ENCODE measurements at regions not wholly inside any gene's neighbourhood (a gene's known extent, or its start where the extent isn't known, plus 50 kb on each side); places are given as distances from the start of the nearest gene placed in this dataset.
A peak's percentile ranks its signal among the peaks of the same experiment; 100 is the strongest.

DNA sequence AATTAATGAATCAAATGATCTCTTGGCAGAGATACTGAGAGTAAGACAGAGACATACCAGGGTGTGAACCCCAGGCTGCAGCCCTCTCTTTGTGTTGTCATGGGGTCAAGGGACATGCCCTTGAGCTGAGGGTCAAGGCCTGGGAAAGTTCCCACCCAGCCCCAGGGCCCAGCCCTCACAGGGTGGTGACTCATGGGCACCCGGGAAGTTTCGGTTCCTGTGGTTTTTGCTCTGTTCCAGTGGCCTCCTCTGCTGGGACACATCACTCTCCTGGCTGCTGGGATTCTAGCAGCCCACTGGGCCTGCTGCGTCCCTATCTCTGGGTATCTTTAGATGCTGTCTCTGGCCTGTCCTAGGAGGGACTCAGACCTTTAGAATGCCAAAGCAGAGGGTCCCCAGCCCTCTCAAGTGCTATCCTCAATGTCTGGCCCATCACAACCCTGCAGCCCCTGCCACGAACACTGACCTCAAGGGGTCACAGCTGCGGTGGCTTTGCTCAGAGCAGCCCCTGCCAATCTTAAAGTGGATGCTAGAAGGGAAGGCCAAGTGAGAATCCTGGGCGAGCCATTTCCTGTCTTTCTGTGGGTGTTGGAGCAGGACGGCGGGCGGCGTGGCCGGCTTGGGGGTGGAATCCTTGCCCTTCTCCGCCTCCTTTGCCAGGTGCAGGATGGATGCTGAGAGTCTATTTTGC, 148.4 kb upstream of the TLE3 start:
- 85% methylated on average over 12 of the region's 12 CpGs; no CpG with 5 or more reads in 1 of the 2 experiments for WGBS, 2 experiments (ENCODE audit: extremely low coverage in 1 of 2, insufficient coverage in 1 of 2, insufficient read length in 1 of 2, insufficient replicate concordance in 2 of 2, low coverage in 1 of 2, low lambda C conversion rate in 2 of 2, missing lambda C conversion rate in 1 of 2)
- FAIRE-seq = no peak
- Histone ChIP-seq H3K79me2 (ENCODE audit: control insufficient read depth in 1 of 2, insufficient read depth in 2 of 2, low read length in 2 of 2) (no peaks in the 10 kb centered on the region), H3K27me3 (replicated peaks in 1 of 4; ENCODE audit: control insufficient read depth in 3 of 4, extremely low read depth in 1 of 4, insufficient read depth in 3 of 4, low read length in 3 of 4) (peaks cover 0 to 2% (median 0%) of the 10 kb centered on the region in 4 experiments; a peak in 3 of 7 replicates), H2AK5ac (ENCODE audit: low read depth, low read length) (no peak overlapping the region), H3K23me2 (ENCODE audit: low read depth, low read length) (no peaks in the 10 kb centered on the region), H3K9ac (replicated peaks in 1 of 4; ENCODE audit: extremely low read depth in 1 of 4, low read depth in 3 of 4, low read length in 3 of 4) (no peak overlapping the region), H3K4ac (replicated peaks; ENCODE audit: insufficient read length, low read depth, low read length) (no peak overlapping the region), H3K79me1 (ENCODE audit: low read depth, low read length) (no peaks in the 10 kb centered on the region), H2BK120ac (replicated peaks; ENCODE audit: low read depth, low read length) (no peak overlapping the region), H3K56ac (replicated peaks; ENCODE audit: insufficient read length, low read depth, low read length) (no peak overlapping the region), H4K20me1 (replicated peaks in 1 of 2; ENCODE audit: control insufficient read depth in 1 of 2, insufficient read depth in 2 of 2, low read length in 2 of 2) (no peaks in the 10 kb centered on the region), H4K91ac (replicated peaks; ENCODE audit: insufficient read length, low read length) (no peak overlapping the region), H3K36me3 (ENCODE audit: control insufficient read depth in 2 of 4, insufficient read depth in 4 of 4, low read length in 3 of 4) (no peaks in the 10 kb centered on the region), H2BK20ac (ENCODE audit: low read length) (no peak overlapping the region), H3K27ac (ENCODE audit: low read depth, low read length) (no peak overlapping the region), H3K4me1 (replicated peaks in 1 of 4; ENCODE audit: control insufficient read depth in 3 of 4, insufficient read depth in 4 of 4, low read length in 3 of 4) (peaks cover 5 to 13% (median 7%) of the 10 kb centered on the region in 4 experiments), H3K18ac (ENCODE audit: extremely low read depth, low read length) (no peak overlapping the region), H4K5ac (ENCODE audit: insufficient read length, low read depth, low read length) (no peak overlapping the region), H3K14ac (ENCODE audit: insufficient read length) (no peak overlapping the region), H3K4me3 (ENCODE audit: extremely low read depth in 1 of 4, insufficient read depth in 2 of 4, low read depth in 3 of 4, low read length in 4 of 4) (no peak overlapping the region), H2BK12ac (ENCODE audit: low read depth, low read length) (no peak overlapping the region), H2AFZ (ENCODE audit: low read length) (no peak overlapping the region), H2BK5ac (ENCODE audit: low read depth, low read length) (no peak overlapping the region), H4K8ac (ENCODE audit: extremely low read depth, insufficient read depth, low read length) (peak overlapping the region; percentile 5; the same call in 1 of the 2 replicates), H3K23ac (ENCODE audit: insufficient read length) (no peak overlapping the region), H3K4me2 (ENCODE audit: insufficient read depth in 1 of 2, low read depth in 2 of 2, low read length in 2 of 2) (no peak overlapping the region), H2BK15ac (ENCODE audit: low read length) (no peak overlapping the region), H3K9me3 (ENCODE audit: insufficient read depth in 2 of 2, low read depth in 1 of 2, low read length in 1 of 2) (no peaks in the 10 kb centered on the region)
- TF ChIP-seq, protein P1, sequence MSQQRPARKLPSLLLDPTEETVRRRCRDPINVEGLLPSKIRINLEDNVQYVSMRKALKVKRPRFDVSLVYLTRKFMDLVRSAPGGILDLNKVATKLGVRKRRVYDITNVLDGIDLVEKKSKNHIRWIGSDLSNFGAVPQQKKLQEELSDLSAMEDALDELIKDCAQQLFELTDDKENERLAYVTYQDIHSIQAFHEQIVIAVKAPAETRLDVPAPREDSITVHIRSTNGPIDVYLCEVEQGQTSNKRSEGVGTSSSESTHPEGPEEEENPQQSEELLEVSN (IDR thresholded peaks at IDR 0.05) = no peak
- TF ChIP-seq CTBP2 (IDR thresholded peaks at IDR 0.05; ENCODE audit: borderline replicate concordance, insufficient read depth, insufficient read length, low read length) (no peak), KDM1A (IDR thresholded peaks at IDR 0.05; ENCODE audit: borderline replicate concordance, low read length) (no peak), JUND (IDR thresholded peaks at IDR 0.05; ENCODE audit: low read length) (no peak), SP1 (IDR thresholded peaks at IDR 0.05; ENCODE audit: low read depth, low read length) (no peak), SIRT6 (IDR thresholded peaks at IDR 0.05; ENCODE audit: low read length) (no peak), CHD1 (IDR thresholded peaks at IDR 0.05; ENCODE audit: low read depth, low read length) (no peak), RXRA (IDR thresholded peaks at IDR 0.05; ENCODE audit: insufficient read depth, low read depth, low read length) (no peak), MAFK (IDR thresholded peaks at IDR 0.05; ENCODE audit: low read depth, low read length) (no peak), TAF1 (IDR thresholded peaks at IDR 0.05; ENCODE audit: low read depth, low read length) (no peak)
- TF ChIP-seq, protein P2, sequence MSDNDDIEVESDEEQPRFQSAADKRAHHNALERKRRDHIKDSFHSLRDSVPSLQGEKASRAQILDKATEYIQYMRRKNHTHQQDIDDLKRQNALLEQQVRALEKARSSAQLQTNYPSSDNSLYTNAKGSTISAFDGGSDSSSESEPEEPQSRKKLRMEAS (IDR thresholded peaks at IDR 0.05) = no peak
- DNase-seq (ENCODE audit: low read depth in 1 of 2, low spot score in 2 of 2) = no peak
- CTCF ChIA-PET (ENCODE audit: partially characterized antibody) = interaction anchor here (0.8 to 1.5 kb wide), 4 partner anchors 20 to 117 kb away, joined by 3 read pairs; no protein-coding TSS in a partner anchor
- POLR2A ChIA-PET (ENCODE audit: partially characterized antibody) = no interaction called here

Measured in H1 (cell line).